ENCODE measurements at regions not wholly inside any gene's neighbourhood (a gene's known extent, or its start where the extent isn't known, plus 50 kb on each side); places are given as distances from the start of the nearest gene placed in this dataset.

DNA sequence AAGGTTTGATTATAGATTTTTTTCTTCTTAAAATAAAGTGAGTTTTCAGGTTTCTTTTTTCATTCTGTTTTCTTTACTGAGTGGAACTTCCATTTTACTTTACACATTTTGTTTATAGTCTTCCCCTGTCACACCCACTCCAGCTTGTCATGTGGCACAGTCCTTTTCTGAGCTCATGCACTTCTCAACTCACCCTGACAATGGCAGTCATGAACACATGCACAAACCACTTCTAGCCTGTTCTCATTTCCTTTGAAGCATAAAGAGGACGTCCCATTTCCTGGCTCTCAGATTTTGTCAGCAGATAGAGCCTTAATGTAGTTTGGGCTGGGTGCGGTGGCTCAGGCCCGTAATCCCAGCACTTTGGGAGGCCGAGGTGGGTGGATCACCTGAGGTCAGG is 168.0 kb downstream of the AHSP start:
- peaks cover 0 to 2% of the 10 kb centered on the region in 2 experiments for H4K20me1 ChIP-seq (replicated peaks in 1 of 2; ENCODE audit: control insufficient read depth in 1 of 2, insufficient read depth in 2 of 2, low read length in 2 of 2)
- H3K4me3 ChIP-seq (ENCODE audit: extremely low read depth in 1 of 4, insufficient read depth in 2 of 4, low read depth in 3 of 4, low read length in 4 of 4): no peak overlapping the region
- peaks cover 7% of the 10 kb centered on the region; the same call in 1 of the 2 replicates for H3K23me2 ChIP-seq (ENCODE audit: low read depth, low read length)
- H3K36me3 ChIP-seq (ENCODE audit: control insufficient read depth in 2 of 4, insufficient read depth in 4 of 4, low read length in 3 of 4): no peaks in the 10 kb centered on the region
- H2BK20ac ChIP-seq (ENCODE audit: low read length): no peak overlapping the region
- no peak overlapping the region for H2AFZ ChIP-seq (ENCODE audit: low read length)
- no peak overlapping the region for H3K27ac ChIP-seq (ENCODE audit: low read depth, low read length)
- H3K9ac ChIP-seq (replicated peaks in 1 of 4; ENCODE audit: extremely low read depth in 1 of 4, low read depth in 3 of 4, low read length in 3 of 4): no peak overlapping the region
- no peak overlapping the region for H2BK5ac ChIP-seq (ENCODE audit: low read depth, low read length)
- POLR2A ChIA-PET (ENCODE audit: partially characterized antibody): interaction anchor here (0.8 kb wide), 1 partner anchor 208 kb away, joined by 4 read pairs; no protein-coding TSS in a partner anchor
- no peak overlapping the region for H3K4ac ChIP-seq (replicated peaks; ENCODE audit: insufficient read length, low read depth, low read length)
- no peak for DNase-seq (ENCODE audit: low read depth in 1 of 2, low spot score in 2 of 2)
- H2BK120ac ChIP-seq (replicated peaks; ENCODE audit: low read depth, low read length): no peak overlapping the region
- no peaks in the 10 kb centered on the region for H3K79me1 ChIP-seq (ENCODE audit: low read depth, low read length)
- no peak for FAIRE-seq
- no peak overlapping the region for H3K4me2 ChIP-seq (ENCODE audit: insufficient read depth in 1 of 2, low read depth in 2 of 2, low read length in 2 of 2)
- H2AK5ac ChIP-seq (ENCODE audit: low read depth, low read length): no peak overlapping the region
- no peaks in the 10 kb centered on the region; a peak in 1 of 4 replicates for H3K79me2 ChIP-seq (ENCODE audit: control insufficient read depth in 1 of 2, insufficient read depth in 2 of 2, low read length in 2 of 2)
- no peak overlapping the region for H3K56ac ChIP-seq (replicated peaks; ENCODE audit: insufficient read length, low read depth, low read length)
- H2BK12ac ChIP-seq (ENCODE audit: low read depth, low read length): no peak overlapping the region
- peaks cover 0 to 2% of the 10 kb centered on the region in 2 experiments; a peak in 1 of 4 replicates for H3K9me3 ChIP-seq (ENCODE audit: insufficient read depth in 2 of 2, low read depth in 1 of 2, low read length in 1 of 2)
- no peak overlapping the region for H4K8ac ChIP-seq (ENCODE audit: extremely low read depth, insufficient read depth, low read length)
- no peak overlapping the region for H2BK15ac ChIP-seq (ENCODE audit: low read length)
- H4K91ac ChIP-seq (replicated peaks; ENCODE audit: insufficient read length, low read length): no peak overlapping the region
- no peak overlapping the region for H3K18ac ChIP-seq (ENCODE audit: extremely low read depth, low read length)
- 65% methylated on average over 4 of the region's 4 CpGs; no CpG with 5 or more reads in 1 of the 2 experiments for WGBS, 2 experiments (ENCODE audit: extremely low coverage in 1 of 2, insufficient coverage in 1 of 2, insufficient read length in 1 of 2, insufficient replicate concordance in 2 of 2, low coverage in 1 of 2, low lambda C conversion rate in 2 of 2, missing lambda C conversion rate in 1 of 2)
- no peaks in the 10 kb centered on the region for H3K4me1 ChIP-seq (replicated peaks in 1 of 4; ENCODE audit: control insufficient read depth in 3 of 4, insufficient read depth in 4 of 4, low read length in 3 of 4)
- no peak overlapping the region for H3K14ac ChIP-seq (ENCODE audit: insufficient read length)
- H4K5ac ChIP-seq (ENCODE audit: insufficient read length, low read depth, low read length): no peak overlapping the region
- H3K27me3 ChIP-seq (replicated peaks in 1 of 4; ENCODE audit: control insufficient read depth in 3 of 4, extremely low read depth in 1 of 4, insufficient read depth in 3 of 4, low read length in 3 of 4): peaks cover 0 to 3% (median 0%) of the 10 kb centered on the region in 4 experiments; a peak in 1 of 7 replicates
- CTCF ChIA-PET (ENCODE audit: partially characterized antibody): interaction anchor here (0.7 to 4.1 kb wide), 8 partner anchors 16 to 238 kb away, joined by 3 to 29 read pairs (median 4); a partner anchor contains a TSS
- H3K23ac ChIP-seq (ENCODE audit: insufficient read length): no peak overlapping the region
- TF ChIP-seq TBP (IDR thresholded peaks at IDR 0.05; ENCODE audit: low read depth, low read length): no peak
- no peak for TF ChIP-seq KDM1A (IDR thresholded peaks at IDR 0.05; ENCODE audit: borderline replicate concordance, low read length)
- no peak for TF ChIP-seq SAP30 (IDR thresholded peaks at IDR 0.05; ENCODE audit: insufficient read depth, insufficient replicate concordance, low read length)
- no peak for TF ChIP-seq KDM5A (IDR thresholded peaks at IDR 0.05; ENCODE audit: low read length)
- no peak for TF ChIP-seq JUND (IDR thresholded peaks at IDR 0.05; ENCODE audit: low read length)
- TF ChIP-seq EP300 (IDR thresholded peaks at IDR 0.05; ENCODE audit: borderline replicate concordance in 1 of 2, low read depth in 2 of 2, low read length in 2 of 2): no peak
- TF ChIP-seq TEAD4 (IDR thresholded peaks at IDR 0.05; ENCODE audit: low read depth, low read length): no peak
- no peak for TF ChIP-seq CEBPB (IDR thresholded peaks at IDR 0.05; ENCODE audit: low read depth, low read length)
- TF ChIP-seq SIRT6 (IDR thresholded peaks at IDR 0.05; ENCODE audit: low read length): no peak
